Endothelial cell of umbilical vein (primary cell): ENCODE measurements at regions not wholly inside any gene's neighbourhood (a gene's known extent, or its start where the extent isn't known, plus 50 kb on each side); places are given as distances from the start of the nearest gene placed in this dataset.

Source experiments
- EZH2 ChIP-seq: IDR thresholded peaks from 2 replicates; pipeline ENCODE4 v1.6.1; 2012; ENCODE audit warnings: borderline replicate concordance, low read depth, mild to moderate bottlenecking, moderate library complexity, low read length, inconsistent platforms; ENCODE audit not compliant: severe bottlenecking
- FOS ChIP-seq: IDR thresholded peaks from 2 replicates; pipeline ENCODE4 v1.6.1; 2011; ENCODE audit warnings: mild to moderate bottlenecking, low read length, moderate library complexity, borderline replicate concordance; ENCODE audit not compliant: insufficient read depth
- GATA2 ChIP-seq: IDR thresholded peaks from 2 replicates; pipeline ENCODE4 v1.7.0; 2011; ENCODE audit warnings: low read depth, mild to moderate bottlenecking, moderate library complexity, mixed read lengths, low read length; ENCODE audit not compliant: insufficient read length, insufficient read depth
- JUN ChIP-seq: IDR thresholded peaks from 2 replicates; pipeline ENCODE4 v1.6.1; 2011; ENCODE audit warnings: borderline replicate concordance, low read depth; ENCODE audit not compliant: insufficient read length, insufficient read depth
- MYC ChIP-seq: IDR thresholded peaks from one replicate; pipeline ENCODE4 v1.6.1; 2011; ENCODE audit warnings: mild to moderate bottlenecking, low read depth, low read length
- POLR2A ChIP-seq: IDR thresholded peaks from 2 replicates; pipeline ENCODE4 v1.6.1; 2012; ENCODE audit warnings: low read depth, mild to moderate bottlenecking, control low read depth, low read length
- POLR2AphosphoS5 ChIP-seq: IDR thresholded peaks from 2 replicates; pipeline ENCODE4 v1.6.1; 2012; ENCODE audit warnings: low read depth, mild to moderate bottlenecking, control low read depth, low read length, moderate library complexity; ENCODE audit not compliant: insufficient read depth
- TF ChIP-seq, protein P1 (sequence below), 2 donors: IDR thresholded peaks; 1 replicate in 1 of 2; 2 replicates in 1 of 2; pipeline ENCODE4 v1.5.1; 2011; ENCODE audit warnings: low read length in 2 of 2, mild to moderate bottlenecking in 2 of 2, moderate library complexity in 2 of 2, control low read depth in 1 of 2, inconsistent platforms in 1 of 2, low read depth in 1 of 2; ENCODE audit not compliant: insufficient read depth in 1 of 2; ENCODE audit errors: extremely low read depth in 1 of 2
- TF ChIP-seq, protein P2 (sequence below): IDR thresholded peaks from 2 replicates; pipeline ENCODE4 v1.6.1; 2011; ENCODE audit not compliant: insufficient read depth, insufficient read length

DNA sequence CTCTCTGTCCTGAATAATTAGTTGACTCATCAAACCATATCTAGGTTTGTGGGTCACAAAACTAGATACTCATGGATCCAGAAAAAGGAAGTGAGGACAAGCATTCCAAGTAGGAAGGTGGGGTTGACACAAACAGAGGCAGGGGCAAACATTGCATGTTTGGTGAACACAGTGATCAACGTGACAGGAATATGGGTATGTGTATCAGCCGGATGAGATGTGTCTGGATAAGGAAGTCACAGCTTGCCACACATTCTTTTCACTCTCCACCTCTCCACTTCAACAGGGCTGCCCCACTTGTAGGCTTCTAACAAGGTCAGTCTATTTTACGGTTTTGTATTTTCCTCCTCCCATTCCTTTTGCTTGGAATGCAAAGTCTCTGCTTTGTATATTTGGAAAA lies 319.0 kb downstream of the CYRIA start:
- TF ChIP-seq POLR2A (no peak), FOS (no peak), POLR2AphosphoS5 (no peak), EZH2 (no peak), MYC (no peak), JUN (no peak), GATA2 (no peak)
- TF ChIP-seq, protein P1, sequence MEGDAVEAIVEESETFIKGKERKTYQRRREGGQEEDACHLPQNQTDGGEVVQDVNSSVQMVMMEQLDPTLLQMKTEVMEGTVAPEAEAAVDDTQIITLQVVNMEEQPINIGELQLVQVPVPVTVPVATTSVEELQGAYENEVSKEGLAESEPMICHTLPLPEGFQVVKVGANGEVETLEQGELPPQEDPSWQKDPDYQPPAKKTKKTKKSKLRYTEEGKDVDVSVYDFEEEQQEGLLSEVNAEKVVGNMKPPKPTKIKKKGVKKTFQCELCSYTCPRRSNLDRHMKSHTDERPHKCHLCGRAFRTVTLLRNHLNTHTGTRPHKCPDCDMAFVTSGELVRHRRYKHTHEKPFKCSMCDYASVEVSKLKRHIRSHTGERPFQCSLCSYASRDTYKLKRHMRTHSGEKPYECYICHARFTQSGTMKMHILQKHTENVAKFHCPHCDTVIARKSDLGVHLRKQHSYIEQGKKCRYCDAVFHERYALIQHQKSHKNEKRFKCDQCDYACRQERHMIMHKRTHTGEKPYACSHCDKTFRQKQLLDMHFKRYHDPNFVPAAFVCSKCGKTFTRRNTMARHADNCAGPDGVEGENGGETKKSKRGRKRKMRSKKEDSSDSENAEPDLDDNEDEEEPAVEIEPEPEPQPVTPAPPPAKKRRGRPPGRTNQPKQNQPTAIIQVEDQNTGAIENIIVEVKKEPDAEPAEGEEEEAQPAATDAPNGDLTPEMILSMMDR (IDR thresholded peaks at IDR 0.05; ENCODE audit: extremely low read depth in 1 of 2, insufficient read depth in 1 of 2, low read depth in 1 of 2, low read length in 2 of 2): no peak
- TF ChIP-seq, protein P2, sequence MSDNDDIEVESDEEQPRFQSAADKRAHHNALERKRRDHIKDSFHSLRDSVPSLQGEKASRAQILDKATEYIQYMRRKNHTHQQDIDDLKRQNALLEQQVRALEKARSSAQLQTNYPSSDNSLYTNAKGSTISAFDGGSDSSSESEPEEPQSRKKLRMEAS: no peak
